ENCODE measurements at regions not wholly inside any gene's neighbourhood (a gene's known extent, or its start where the extent isn't known, plus 50 kb on each side); places are given as distances from the start of the nearest gene placed in this dataset.

- DNase-seq = no peak
Measured at GRCh38 chr21:14718951-14719350, 172.8 kb upstream of the SAMSN1 start.

- DNase-seq = no peak
Measured at GRCh38 chr21:14716761-14717396, 170.8 kb upstream of the SAMSN1 start.

DNA sequence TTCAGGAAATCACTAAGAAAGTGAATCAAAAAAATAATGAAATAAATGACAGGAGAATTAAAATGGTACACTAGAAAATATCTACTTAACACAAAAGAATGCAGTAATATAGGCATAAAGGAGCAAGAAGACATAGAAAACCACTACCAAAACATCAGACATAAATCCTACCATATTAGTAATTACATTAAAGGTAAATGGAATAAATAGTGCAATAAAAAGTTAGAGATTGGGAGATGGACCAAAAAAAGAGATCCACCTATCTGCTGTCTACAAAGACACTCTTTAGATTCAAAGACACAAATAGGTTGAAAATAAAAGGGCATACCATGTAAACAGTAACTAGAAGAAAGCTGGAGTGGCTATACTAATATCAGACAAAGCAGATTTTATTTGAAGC, 167.0 kb upstream of the SAMSN1 start:
- no peak for DNase-seq

DNA sequence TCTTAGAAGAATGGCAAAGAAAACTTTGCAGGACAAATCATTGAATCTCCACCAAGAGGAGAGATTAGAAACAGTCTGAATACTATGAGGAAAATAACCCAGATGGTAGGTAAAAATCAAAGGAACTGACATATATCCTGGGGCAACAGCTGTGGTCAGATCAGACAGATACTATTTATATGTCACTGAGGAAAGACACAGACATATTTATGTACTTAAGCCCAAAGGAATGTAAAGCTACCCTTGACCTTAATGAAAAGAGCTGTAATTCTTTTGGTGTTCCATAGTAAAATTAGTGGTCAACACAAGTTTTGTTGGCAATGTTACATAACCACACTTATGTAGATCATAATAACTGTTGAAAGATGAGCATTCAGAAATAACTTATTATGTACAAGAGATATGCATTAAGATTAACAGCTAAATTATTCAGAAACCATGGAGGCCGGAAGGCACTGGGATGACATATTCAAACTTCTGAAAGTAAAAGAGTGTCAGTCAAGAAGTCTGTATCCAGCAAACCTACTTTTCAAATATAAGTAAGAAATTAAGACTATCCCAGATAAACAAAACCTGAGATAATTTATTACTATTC, 166.1 kb upstream of the SAMSN1 start:
- DNase-seq = peak; percentile 1

DNA sequence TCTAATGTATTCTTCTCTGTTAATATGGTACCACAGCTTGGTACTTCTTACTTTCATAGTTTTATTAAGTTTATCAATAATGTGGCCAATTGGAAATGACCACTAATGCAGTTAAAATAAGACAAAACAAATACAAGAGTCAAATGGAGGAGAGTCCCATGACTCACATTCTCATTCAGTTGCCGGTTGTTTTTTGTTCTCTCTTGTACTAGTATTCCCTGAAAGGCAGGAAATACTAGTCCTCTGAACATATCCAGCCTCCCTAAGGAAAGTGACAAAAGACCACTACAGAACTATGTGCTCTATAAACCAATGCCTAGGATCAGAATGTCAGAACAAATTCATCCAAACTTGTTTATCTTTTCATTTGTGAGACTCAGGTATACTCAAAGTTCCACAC, 165.2 kb upstream of the SAMSN1 start:
- no peak for DNase-seq

- no peak for DNase-seq
Measured at GRCh38 chr21:14707511-14708020, 161.5 kb upstream of the SAMSN1 start.

GRCh38 chr21:14706712-14707510, 160.8 kb upstream of the SAMSN1 start:
- no peak for DNase-seq

GRCh38 chr21:14699433-14700407, 153.6 kb upstream of the SAMSN1 start:
- no peak for DNase-seq

DNA sequence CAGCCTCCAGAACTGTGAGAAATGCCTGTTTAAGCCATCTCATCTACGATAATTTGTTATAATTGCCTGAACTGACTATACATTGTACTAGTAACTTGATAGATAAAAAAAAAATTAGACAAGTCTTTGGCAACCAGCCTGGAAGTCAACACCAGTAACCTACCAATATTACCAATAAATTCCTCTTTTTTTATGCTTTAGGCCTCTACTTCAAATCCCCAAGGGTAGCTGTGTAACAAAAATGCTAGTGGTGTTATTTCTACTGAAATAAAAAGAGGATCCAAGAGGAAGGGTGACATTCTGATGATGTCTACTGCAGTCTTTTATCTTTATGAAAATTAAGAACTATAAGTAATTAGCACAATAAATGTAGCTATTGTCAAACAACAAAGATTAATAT, 151.7 kb upstream of the SAMSN1 start:
- no peak for DNase-seq

GRCh38 chr21:14694817-14695216, 148.7 kb upstream of the SAMSN1 start:
- DNase-seq = no peak

DNA sequence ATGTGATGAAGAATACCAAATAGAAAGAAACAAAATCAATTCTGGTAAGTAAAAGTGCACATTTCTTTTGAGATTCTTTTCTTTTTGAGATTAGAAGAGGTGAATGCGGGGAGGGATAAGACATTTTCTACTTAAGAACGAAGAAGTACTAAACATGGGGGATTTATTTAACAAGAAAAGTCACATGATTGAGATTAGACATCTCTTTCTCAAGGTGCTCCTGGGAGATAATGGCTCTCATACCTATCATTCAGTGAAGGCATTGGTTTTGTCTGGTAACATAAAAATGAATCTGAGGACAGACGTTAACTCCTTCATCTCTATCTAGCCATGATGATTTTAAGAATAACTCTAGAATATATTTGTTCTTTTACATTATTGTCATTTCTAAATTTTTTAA, 147.9 kb upstream of the SAMSN1 start:
- no peak for DNase-seq

DNA sequence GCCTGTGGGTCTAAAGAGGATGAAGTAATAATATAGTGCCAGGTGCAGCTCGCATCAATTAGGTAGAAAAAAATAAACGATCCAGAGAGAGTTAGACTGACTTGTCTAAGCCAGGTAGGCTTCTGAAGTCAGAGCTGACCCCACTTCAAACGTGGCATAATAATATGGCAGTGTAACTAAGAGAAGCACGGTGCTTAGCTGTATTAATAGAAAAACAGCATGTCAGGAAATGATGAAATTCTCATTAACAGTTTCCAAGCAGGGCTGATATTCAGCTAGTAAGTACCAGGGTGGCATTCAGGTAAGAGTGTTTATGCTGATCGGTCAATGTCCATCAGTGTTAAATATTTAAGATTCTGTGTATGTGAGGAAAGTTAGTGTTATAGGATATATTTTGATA, 145.8 kb upstream of the SAMSN1 start:
- no peak for DNase-seq

GRCh38 chr21:14690886-14691285, 144.8 kb upstream of the SAMSN1 start:
- DNase-seq = no peak

DNA sequence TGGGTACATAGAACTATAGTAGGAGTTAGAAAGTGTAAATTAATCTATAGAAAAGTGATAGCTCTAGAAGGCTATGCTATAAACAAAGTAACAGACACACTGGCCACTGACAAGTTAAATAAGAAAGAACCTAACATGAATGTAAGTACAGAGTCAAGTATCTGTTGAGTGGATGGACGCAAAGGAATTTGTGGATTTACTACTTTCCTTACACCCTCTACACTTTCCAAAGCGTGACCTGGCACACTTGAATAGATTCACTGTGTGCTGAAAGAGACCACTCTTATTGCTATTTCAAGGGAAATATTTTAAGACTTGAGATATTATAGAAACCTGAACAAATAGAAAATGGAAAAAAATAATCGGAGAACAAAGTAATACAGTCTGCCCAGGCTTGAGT, 142.8 kb upstream of the SAMSN1 start:
- DNase-seq = no peak

DNA sequence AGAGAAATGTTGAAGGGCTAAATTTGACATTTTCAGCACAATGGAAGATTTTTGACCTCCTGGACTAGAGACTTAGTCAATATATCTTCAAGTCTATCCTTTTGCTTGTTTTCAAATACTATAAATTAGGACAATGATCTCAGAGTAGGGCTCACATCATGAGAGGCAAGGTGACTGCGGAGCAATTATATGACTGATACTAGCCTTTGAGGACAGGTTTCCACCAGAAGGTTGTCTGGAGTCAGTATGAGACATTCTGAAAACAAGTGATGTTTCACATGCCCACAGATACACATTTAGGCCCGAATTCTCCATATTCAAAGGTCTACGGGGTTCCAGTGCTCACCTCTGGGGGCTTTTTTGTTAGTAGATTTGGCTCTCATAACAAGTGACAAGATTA, 142.3 kb upstream of the SAMSN1 start:
- DNase-seq = no peak

GRCh38 chr21:14687268-14687625, 141.1 kb upstream of the SAMSN1 start:
- DNase-seq = no peak

GRCh38 chr21:14686466-14687267, 140.6 kb upstream of the SAMSN1 start:
- DNase-seq = no peak

DNA sequence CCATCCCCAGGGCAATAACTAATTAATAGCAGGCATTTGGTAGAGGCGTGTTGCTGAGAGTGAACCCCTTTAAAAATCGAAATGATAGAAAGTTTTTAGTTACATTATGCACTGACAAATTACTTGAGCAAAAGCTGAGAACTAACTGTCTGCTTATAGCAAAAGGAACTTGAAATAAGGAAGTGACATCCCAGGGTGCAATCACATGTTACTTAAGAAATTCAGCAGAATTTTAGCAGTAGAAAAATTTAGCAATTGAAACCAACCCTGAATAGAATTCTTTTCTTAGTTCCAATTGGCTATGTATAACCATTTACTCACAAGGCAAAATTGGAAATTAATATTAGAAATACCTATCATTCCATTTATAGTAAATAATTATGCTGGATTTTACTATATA, 139.5 kb upstream of the SAMSN1 start:
- DNase-seq = no peak

DNA sequence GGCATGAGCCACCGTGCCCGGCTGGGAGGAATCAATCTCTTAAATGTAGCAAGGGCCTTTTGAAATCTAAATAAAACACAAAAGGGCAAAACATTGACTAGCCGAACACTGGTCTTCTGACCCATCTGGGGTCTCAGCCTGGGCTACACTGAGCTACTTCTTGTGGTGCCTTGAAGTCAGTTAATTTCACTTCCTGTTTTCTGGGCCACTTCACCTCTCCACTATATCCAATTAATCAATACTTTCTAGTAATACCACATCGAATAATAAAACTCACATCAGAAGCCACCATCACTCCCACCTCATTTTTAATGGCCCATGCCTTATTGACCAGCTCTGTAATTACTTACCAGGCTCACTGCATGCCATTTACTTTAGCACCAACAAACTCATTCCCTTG, 138.0 kb upstream of the SAMSN1 start:
- no peak for DNase-seq

GRCh38 chr21:14683063-14683462, 136.9 kb upstream of the SAMSN1 start:
- DNase-seq = no peak

- no peak for DNase-seq
Measured at GRCh38 chr21:14678973-14679574, 133.0 kb upstream of the SAMSN1 start.
